Endothelial cell of umbilical vein (primary cell): ENCODE measurements at regions not wholly inside any gene's neighbourhood (a gene's known extent, or its start where the extent isn't known, plus 50 kb on each side); places are given as distances from the start of the nearest gene placed in this dataset.
"Not testable (repeated sequence)": the region's sequence is repeated elsewhere in the genome, so short reads cannot be mapped to it uniquely, and the experiment has no call there.

Experiments
- CTCF ChIP-seq, 2 donors: IDR thresholded peaks; 1 replicate in 1 of 2; 2 replicates in 1 of 2; pipeline ENCODE4 v1.5.1; 2011; ENCODE audit warnings: low read length in 2 of 2, mild to moderate bottlenecking in 2 of 2, moderate library complexity in 2 of 2, control low read depth in 1 of 2, inconsistent platforms in 1 of 2, low read depth in 1 of 2; ENCODE audit not compliant: insufficient read depth in 1 of 2; ENCODE audit errors: extremely low read depth in 1 of 2
- MAX ChIP-seq: IDR thresholded peaks from 2 replicates; pipeline ENCODE4 v1.6.1; 2011; ENCODE audit not compliant: insufficient read depth, insufficient read length

- TF ChIP-seq CTCF (IDR thresholded peaks at IDR 0.05; ENCODE audit: extremely low read depth in 1 of 2, insufficient read depth in 1 of 2, low read depth in 1 of 2, low read length in 2 of 2); MAX: not testable (repeated sequence)
These were observed 60.2 kb upstream of the SULF2 start for GRCh38 chr20:47845382-47845977.
